Activated CD8-positive, alpha-beta memory T cell treated with anti-CD3 and anti-CD28 coated beads, Interleukin-2, amount 10 ng/mL, durations not matched to agents 7 days and 5 days (primary cell): ENCODE measurements at regions not wholly inside any gene's neighbourhood (a gene's known extent, or its start where the extent isn't known, plus 50 kb on each side); places are given as distances from the start of the nearest gene placed in this dataset.
"Not testable (repeated sequence)": the region's sequence is repeated elsewhere in the genome, so short reads cannot be mapped to it uniquely, and the experiment has no call there.

Experiments used
- ATAC-seq: fragments of 150-1000 bp; cut with Tn5 transposase; one replicate; pipeline ENCODE4 v1.10.0; 2021; ENCODE audit warnings: moderate library complexity
- CTCF ChIA-PET: fragments of 350-600 bp; sonication (Branson Sonifier 250); formaldehyde crosslinking; loops from one replicate; lab custom pipeline; 2021; ENCODE audit warnings: antibody characterized with exemption; lab: Charles Lee
- DNase-seq: peaks from one replicate; pipeline ENCODE4 v3.0.0-alpha.2; 2020
- H3K27ac Mint-ChIP-seq: one replicate; pipeline ENCODE4 v1.8.0; 2021; ENCODE audit warnings: mild to moderate bottlenecking, mixed read lengths
- H3K27me3 Mint-ChIP-seq: one replicate; pipeline ENCODE4 v1.8.0; 2021; ENCODE audit warnings: mixed read lengths
- H3K36me3 Mint-ChIP-seq: one replicate; pipeline ENCODE4 v1.8.0; 2021; ENCODE audit warnings: mild to moderate bottlenecking, mixed read lengths
- H3K4me1 Mint-ChIP-seq: one replicate; pipeline ENCODE4 v1.8.0; 2021; ENCODE audit warnings: mixed read lengths
- H3K4me3 Mint-ChIP-seq: one replicate; pipeline ENCODE4 v1.8.0; 2021; ENCODE audit warnings: mild to moderate bottlenecking, moderate library complexity, mixed read lengths
- H3K9me3 Mint-ChIP-seq: one replicate; pipeline ENCODE4 v1.8.0; 2022; ENCODE audit warnings: low read depth, mixed read lengths

DNA sequence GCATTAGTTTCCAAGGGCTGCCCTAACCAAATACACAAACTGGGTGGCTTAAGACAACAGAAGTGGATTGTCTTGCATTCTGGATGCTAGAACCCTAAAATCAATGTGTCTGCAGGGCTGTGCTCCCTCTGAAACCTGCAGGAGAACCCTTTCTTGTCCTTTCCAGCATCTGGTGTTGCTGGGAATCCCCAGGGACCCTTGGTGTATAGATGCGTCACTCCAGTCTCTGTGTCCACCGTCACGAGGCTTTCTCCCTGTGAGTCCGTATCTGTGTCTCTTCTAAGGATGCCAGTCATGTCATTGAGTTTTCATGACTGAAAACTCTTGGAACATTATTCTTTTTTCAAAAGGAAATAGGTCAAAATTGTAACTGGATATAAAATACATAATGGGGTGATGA lies 142.9 kb downstream of the RNASET2 start:
- Mint-ChIP-seq H3K4me1 (no peaks in the 10 kb centered on the region), H3K4me3 (no peak overlapping the region), H3K9me3 (no peaks in the 10 kb centered on the region), H3K27me3 (peaks cover 5% of the 10 kb centered on the region), H3K36me3 (no peaks in the 10 kb centered on the region), H3K27ac (no peak overlapping the region)
- DNase-seq, result no peak
- ATAC-seq, result no peak
- CTCF ChIA-PET, result no interaction called here

- Mint-ChIP-seq H3K36me3 (peaks cover 6% of the 10 kb centered on the region), H3K9me3 (peaks cover 14% of the 10 kb centered on the region), H3K27me3 (peaks cover 1% of the 10 kb centered on the region), H3K4me1 (no peaks in the 10 kb centered on the region), H3K4me3 (no peak overlapping the region), H3K27ac (no peak overlapping the region)
- CTCF ChIA-PET, result interaction anchor here (0.6 kb wide), 1 partner anchor 679 kb away, joined by 3 read pairs; no protein-coding TSS in a partner anchor
- DNase-seq (no peak), ATAC-seq (no peak)
Observed at GRCh38 chr6:166810864-166811263, 145.5 kb downstream of the RNASET2 start.

DNA sequence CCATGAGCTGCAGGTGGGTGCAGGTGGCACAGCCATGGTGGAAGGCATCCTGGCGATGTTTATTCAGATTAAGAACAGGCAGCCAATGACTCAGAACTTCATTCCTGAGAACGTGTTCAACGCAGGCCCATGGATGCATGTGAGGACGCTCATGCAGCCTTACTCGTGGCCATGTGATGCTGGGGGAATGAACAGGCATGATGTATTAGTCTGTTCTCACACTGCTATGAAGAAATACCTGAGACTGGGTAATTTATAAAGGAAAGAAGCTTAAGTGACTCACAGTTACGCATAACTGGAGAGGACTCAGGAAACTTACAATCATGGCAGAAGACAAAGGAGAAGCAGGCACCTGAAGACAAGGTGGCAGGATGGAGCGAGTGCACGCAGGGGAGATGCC lies 146.6 kb downstream of the RNASET2 start:
- Mint-ChIP-seq H3K4me1 (no peaks in the 10 kb centered on the region), H3K9me3 (peaks cover 15% of the 10 kb centered on the region), H3K4me3 (no peak overlapping the region), H3K27me3 (peaks cover 7% of the 10 kb centered on the region), H3K36me3 (peaks cover 7% of the 10 kb centered on the region), H3K27ac (no peak overlapping the region)
- DNase-seq (no peak), ATAC-seq (no peak)
- CTCF ChIA-PET, result interaction anchor here (0.6 kb wide), 1 partner anchor 25 kb away, joined by 3 read pairs; no protein-coding TSS in a partner anchor

DNA sequence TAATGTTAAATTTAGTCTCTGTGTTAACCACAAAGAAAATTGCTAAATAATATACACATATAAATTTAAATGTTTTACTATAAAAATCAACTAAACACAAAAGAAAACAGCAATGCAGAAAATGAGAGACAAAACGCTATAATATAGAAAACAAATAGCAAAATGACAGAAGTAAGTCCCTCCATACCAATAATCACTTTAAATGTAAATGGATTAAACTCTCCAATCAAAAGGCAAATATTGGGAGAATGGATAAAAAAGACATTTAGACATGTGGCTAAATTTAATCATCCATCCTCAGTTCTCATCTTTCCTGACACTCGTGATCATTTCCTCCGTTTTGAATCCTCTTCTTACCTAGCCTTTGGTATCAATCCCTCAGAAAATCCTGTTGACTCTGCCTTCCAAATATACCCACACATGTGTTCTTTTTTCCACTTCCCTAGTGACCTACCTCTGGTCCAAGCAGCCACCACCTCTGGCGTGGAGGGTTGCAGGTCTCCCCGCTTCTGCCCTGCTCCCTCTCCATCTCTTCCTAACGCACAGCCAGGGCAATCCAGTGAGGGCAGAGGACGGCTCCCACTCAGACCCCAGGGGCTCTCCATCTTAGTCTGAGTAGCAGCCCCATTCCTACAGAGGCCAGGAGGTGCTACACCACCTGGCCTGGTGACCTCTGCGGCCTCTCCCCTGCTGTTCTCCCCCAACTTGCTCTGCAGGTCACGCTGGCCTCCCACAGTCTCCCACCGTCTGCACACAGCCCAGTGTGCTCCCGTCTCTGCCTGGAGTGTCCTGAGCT lies 149.2 kb downstream of the RNASET2 start:
- CTCF ChIA-PET, result interaction anchor here (1.6 kb wide), 1 partner anchor 20 kb away, joined by 3 read pairs; no protein-coding TSS in a partner anchor
- Mint-ChIP-seq H3K4me1 (no peaks in the 10 kb centered on the region), H3K27me3 (peaks cover 7% of the 10 kb centered on the region), H3K36me3 (peaks cover 7% of the 10 kb centered on the region), H3K4me3 (no peak overlapping the region), H3K27ac (no peak overlapping the region), H3K9me3 (peaks cover 15% of the 10 kb centered on the region)
- ATAC-seq (no peak), DNase-seq (no peak)

GRCh38 chr6:166806217-166806838 lies 150.0 kb downstream of the RNASET2 start:
- Mint-ChIP-seq H3K9me3 (peaks cover 15% of the 10 kb centered on the region), H3K36me3 (peaks cover 7% of the 10 kb centered on the region)

GRCh38 chr6:166803471-166803870 lies 152.9 kb downstream of the RNASET2 start:
- DNase-seq (no peak), ATAC-seq (no peak)
- Mint-ChIP-seq H3K4me1 (no peaks in the 10 kb centered on the region), H3K9me3 (peaks cover 15% of the 10 kb centered on the region), H3K27ac (no peak overlapping the region), H3K4me3 (no peak overlapping the region), H3K36me3 (peaks cover 7% of the 10 kb centered on the region), H3K27me3 (peaks cover 7% of the 10 kb centered on the region)
- CTCF ChIA-PET, result interaction anchor here (0.8 to 1.2 kb wide), 2 partner anchors 16 to 29 kb away, joined by 3 read pairs; no protein-coding TSS in a partner anchor

More at GRCh38 chr6:166806217-166806838, 150.0 kb downstream of the RNASET2 start:
- Mint-ChIP-seq H3K4me3 (no peak overlapping the region), H3K4me1 (no peaks in the 10 kb centered on the region), H3K27me3 (peaks cover 7% of the 10 kb centered on the region), H3K27ac (no peak overlapping the region)
- CTCF ChIA-PET, result no interaction called here
- DNase-seq, result no peak
- ATAC-seq, result no peak

DNA sequence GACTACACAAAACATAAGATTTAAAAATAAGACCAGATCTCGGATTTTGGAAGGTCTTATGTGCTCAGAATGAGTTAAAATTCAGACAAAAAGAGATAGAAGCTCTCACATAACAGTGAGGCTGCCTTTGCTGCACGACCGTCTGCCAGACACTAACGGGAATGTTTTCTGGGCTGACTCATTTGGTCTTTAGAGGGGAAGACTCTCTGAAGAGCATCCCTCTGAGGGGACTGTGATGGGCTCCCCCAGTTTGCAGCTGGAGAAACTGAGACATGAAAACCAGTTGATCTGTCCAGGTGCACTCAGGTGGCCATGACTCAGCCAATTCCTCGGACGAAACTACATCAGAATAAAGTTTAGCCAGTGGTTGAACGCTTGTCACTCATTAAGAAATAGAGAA lies 153.9 kb downstream of the RNASET2 start:
- ATAC-seq (no peak), DNase-seq (no peak)
- Mint-ChIP-seq H3K9me3 (peaks cover 12% of the 10 kb centered on the region), H3K27ac (no peak overlapping the region), H3K4me3 (no peak overlapping the region), H3K4me1 (no peaks in the 10 kb centered on the region), H3K36me3 (peaks cover 7% of the 10 kb centered on the region), H3K27me3 (peaks cover 7% of the 10 kb centered on the region)
- CTCF ChIA-PET, result interaction anchor here (0.7 kb wide), 1 partner anchor 39 kb away, joined by 3 read pairs; no protein-coding TSS in a partner anchor

DNA sequence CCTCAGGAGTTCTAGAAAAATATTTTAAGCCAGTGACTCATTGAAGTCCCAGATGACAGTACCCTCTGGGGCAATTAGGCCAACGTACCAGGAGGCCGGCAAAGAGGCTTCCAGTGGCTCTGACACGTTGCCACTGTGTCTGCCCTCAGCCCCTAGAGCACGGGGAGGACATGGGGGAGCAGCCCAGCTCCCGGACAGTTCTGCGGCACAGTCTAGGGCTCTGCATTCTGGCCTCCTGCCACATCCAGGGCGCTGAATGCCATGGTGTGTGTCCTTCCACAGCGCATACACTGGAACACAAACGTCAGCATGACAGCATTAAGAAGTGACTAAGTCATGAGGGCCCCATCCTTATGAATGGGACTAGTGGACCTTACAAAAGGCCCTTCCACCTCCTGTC lies 156.2 kb downstream of the RNASET2 start:
- no peak overlapping the region for H3K4me3 Mint-ChIP-seq
- CTCF ChIA-PET, result no interaction called here
- H3K27me3 Mint-ChIP-seq, result peaks cover 2% of the 10 kb centered on the region

DNA sequence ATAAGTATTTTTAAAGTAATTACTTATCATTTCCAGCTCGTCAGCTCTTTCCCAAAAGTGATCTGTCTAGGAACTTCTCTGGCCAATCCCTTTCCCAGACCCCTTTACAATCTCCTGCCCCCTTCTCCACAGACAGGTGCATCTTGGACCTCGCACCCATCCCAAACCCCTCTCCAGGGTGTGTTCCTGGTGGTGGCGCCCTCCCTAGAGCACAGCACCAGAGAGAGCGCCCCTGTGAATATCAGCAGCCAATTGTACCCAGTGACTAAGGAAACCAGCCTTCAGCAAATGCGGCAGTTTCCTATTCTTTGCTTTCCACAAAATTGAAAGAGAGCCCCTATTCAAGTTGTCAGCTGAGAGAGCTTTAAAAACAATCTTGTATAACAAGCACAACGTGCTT lies 157.7 kb downstream of the RNASET2 start:
- ATAC-seq (no peak), DNase-seq (no peak)
- H3K4me3 Mint-ChIP-seq, result no peak overlapping the region
- H3K9me3 Mint-ChIP-seq, result no peaks in the 10 kb centered on the region
- H3K27ac Mint-ChIP-seq, result no peak overlapping the region
- CTCF ChIA-PET, result interaction anchor here (1.2 kb wide), 1 partner anchor 11 kb away, joined by 4 read pairs; no protein-coding TSS in a partner anchor
- H3K4me1 Mint-ChIP-seq, result no peaks in the 10 kb centered on the region
- no peaks in the 10 kb centered on the region for H3K36me3 Mint-ChIP-seq
- no peaks in the 10 kb centered on the region for H3K27me3 Mint-ChIP-seq

More for the DNA sequence above, 156.2 kb downstream of the RNASET2 start:
- no peak overlapping the region for H3K27ac Mint-ChIP-seq
- H3K36me3 Mint-ChIP-seq, result no peaks in the 10 kb centered on the region
- DNase-seq (no peak), ATAC-seq (no peak)
- H3K9me3 Mint-ChIP-seq, result no peaks in the 10 kb centered on the region
- no peaks in the 10 kb centered on the region for H3K4me1 Mint-ChIP-seq

GRCh38 chr6:166796610-166797009 lies 159.7 kb downstream of the RNASET2 start:
- CTCF ChIA-PET, result interaction anchor here (1.1 kb wide), 2 partner anchors 9 to 21 kb away, joined by 3 read pairs; no protein-coding TSS in a partner anchor
- Mint-ChIP-seq H3K27me3 (peaks cover 6% of the 10 kb centered on the region), H3K27ac (no peak overlapping the region), H3K4me3 (no peak overlapping the region), H3K4me1 (no peaks in the 10 kb centered on the region), H3K9me3 (no peaks in the 10 kb centered on the region), H3K36me3 (no peaks in the 10 kb centered on the region)
- ATAC-seq (no peak), DNase-seq (no peak)

DNA sequence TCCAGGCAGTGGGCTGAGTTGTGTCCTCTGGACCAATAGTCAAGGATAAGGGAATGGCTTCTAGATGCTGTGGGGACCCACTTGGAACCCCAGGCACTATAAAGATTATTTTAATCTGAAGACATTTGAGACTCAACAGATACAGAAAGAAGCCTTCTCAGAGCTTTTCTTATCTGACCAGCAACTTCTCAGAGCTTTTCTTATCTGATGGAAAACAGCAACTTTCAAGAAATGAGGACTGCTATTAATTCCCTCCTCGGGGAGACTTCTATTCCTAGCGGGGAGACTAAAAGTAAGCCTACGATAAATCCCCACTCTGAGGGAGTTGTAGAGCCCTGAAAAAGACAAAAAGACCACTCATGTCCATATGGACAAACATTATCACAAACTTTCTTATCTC lies 160.5 kb downstream of the RNASET2 start:
- no peak for ATAC-seq
- Mint-ChIP-seq H3K27me3 (peaks cover 10% of the 10 kb centered on the region), H3K4me3 (no peak overlapping the region), H3K27ac (no peak overlapping the region), H3K4me1 (no peaks in the 10 kb centered on the region), H3K36me3 (no peaks in the 10 kb centered on the region), H3K9me3 (no peaks in the 10 kb centered on the region)
- no peak for DNase-seq
- CTCF ChIA-PET, result interaction anchor here (1.1 kb wide), 1 partner anchor 9 kb away, joined by 3 read pairs; no protein-coding TSS in a partner anchor

GRCh38 chr6:166790808-166791207 lies 163.8 kb upstream of the RPS6KA2 start:
- DNase-seq, H3K4me3 Mint-ChIP-seq, H3K36me3 Mint-ChIP-seq, H3K9me3 Mint-ChIP-seq, H3K4me1 Mint-ChIP-seq, ATAC-seq, H3K27ac Mint-ChIP-seq, CTCF ChIA-PET: not testable (repeated sequence)
- peaks cover 13% of the 10 kb centered on the region for H3K27me3 Mint-ChIP-seq

DNA sequence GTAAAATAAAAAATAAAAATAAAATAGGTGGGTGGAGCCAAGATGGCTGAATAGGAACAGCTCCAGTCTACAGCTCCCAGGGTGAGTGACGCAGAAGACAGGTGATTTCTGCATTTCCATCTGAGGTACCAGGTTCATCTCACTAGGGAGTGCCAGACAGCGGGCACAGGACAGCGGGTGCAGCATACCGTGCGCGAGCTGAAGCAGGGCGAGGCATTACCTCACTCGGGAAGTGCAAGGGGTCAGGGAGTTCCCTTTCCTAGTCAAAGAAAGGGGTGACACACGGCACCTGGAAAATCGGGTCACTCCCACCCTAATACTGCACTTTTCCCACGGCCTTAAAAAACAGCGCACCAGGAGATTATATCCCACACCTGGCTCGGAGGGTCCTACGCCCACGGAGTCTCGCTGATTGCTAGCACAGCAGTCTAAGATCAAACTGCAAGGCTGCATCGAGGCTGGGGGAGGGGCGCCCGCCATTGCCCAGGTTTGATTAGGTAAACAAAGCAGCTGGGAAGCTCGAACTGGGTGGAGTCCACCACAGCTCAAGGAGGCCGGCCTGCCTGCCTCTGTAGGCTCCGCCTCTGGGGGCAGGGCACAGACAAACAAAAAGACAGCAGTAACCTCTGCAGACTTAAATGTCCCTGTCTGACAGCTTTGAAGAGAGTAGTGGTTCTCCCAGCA lies 161.9 kb upstream of the RPS6KA2 start:
- CTCF ChIA-PET, result interaction anchor here (1.3 to 1.5 kb wide), 3 partner anchors 11 to 199 kb away, joined by 3 to 4 read pairs (median 3); no protein-coding TSS in a partner anchor
- H3K9me3 Mint-ChIP-seq, DNase-seq, H3K36me3 Mint-ChIP-seq, H3K4me3 Mint-ChIP-seq, H3K4me1 Mint-ChIP-seq, H3K27ac Mint-ChIP-seq, ATAC-seq: not testable (repeated sequence)
- peaks cover 13% of the 10 kb centered on the region for H3K27me3 Mint-ChIP-seq
